PC-3 (cell line): ENCODE measurements at regions not wholly inside any gene's neighbourhood (a gene's known extent, or its start where the extent isn't known, plus 50 kb on each side); places are given as distances from the start of the nearest gene placed in this dataset.

Experiments
- ATAC-seq: fragments of 200-7000 bp; cut with Tn5 transposase; 2 replicates; pipeline ENCODE4 v1.9.1; 2020; ENCODE audit warnings: mild to moderate bottlenecking, moderate library complexity
- BruUV-seq: library from RNA; stranded (reverse); fragments of 400-500 nt; replicated peaks from 2 replicates; lab custom pipeline; 2021; lab: Mats Ljungman, UMichigan
- CTCF ChIA-PET: fragments of 300-600 bp; sonication (Branson Sonifier 250); formaldehyde crosslinking; loops from one replicate; lab custom pipeline; 2022; ENCODE audit warnings: antibody characterized with exemption; lab: Charles Lee
- POLR2A ChIA-PET: fragments of 300-600 bp; sonication (Branson Sonifier 250); formaldehyde crosslinking; loops from one replicate; lab custom pipeline; 2022; ENCODE audit warnings: antibody characterized with exemption; ENCODE audit not compliant: unreplicated experiment; lab: Charles Lee
- DNase-seq: peaks from one replicate; pipeline ENCODE4 v3.0.0-alpha.2; 2015
- H2AFZ ChIP-seq: fragments of 300-600 bp; sonication (generic); 2 replicates; pipeline ENCODE4 v1.6.0; 2016; ENCODE audit warnings: antibody characterized with exemption, low read length
- H3F3A ChIP-seq: fragments of 300-600 bp; sonication (generic); one replicate; pipeline ENCODE4 v1.6.0; 2017; ENCODE audit warnings: antibody characterized with exemption, low read length, control low read depth, mild to moderate bottlenecking; ENCODE audit not compliant: unreplicated experiment
- H3K27ac ChIP-seq: fragments of 300-600 bp; sonication (generic); 2 replicates; pipeline ENCODE4 v1.5.1; 2016; ENCODE audit warnings: mild to moderate bottlenecking, low read length
- H3K27me3 ChIP-seq: fragments of 300-600 bp; sonication (generic); 2 replicates; pipeline ENCODE4 v1.6.1; 2016; ENCODE audit warnings: low read length, mixed read lengths
- H3K36me3 ChIP-seq: fragments of 300-600 bp; sonication (generic); 2 replicates; pipeline ENCODE4 v1.6.1; 2016; ENCODE audit warnings: low read depth, mixed run types, low read length, mixed read lengths
- H3K4me1 ChIP-seq: fragments of 300-600 bp; sonication (generic); 2 replicates; pipeline ENCODE4 v1.5.1; 2016; ENCODE audit warnings: low read length; ENCODE audit not compliant: insufficient read depth
- H3K4me2 ChIP-seq: fragments of 300-600 bp; sonication (generic); 2 replicates; pipeline ENCODE4 v1.6.0; 2016; ENCODE audit warnings: low read length
- H3K4me3 ChIP-seq: fragments of 300-600 bp; sonication (generic); 2 replicates; pipeline ENCODE4 v1.5.1; 2016; ENCODE audit warnings: mild to moderate bottlenecking, low read length, mixed read lengths
- H3K79me2 ChIP-seq: fragments of 300-600 bp; sonication (generic); 2 replicates; pipeline ENCODE4 v1.6.1; 2017; ENCODE audit warnings: low read length, mixed read lengths
- H3K9ac ChIP-seq: fragments of 300-600 bp; sonication (generic); 2 replicates; pipeline ENCODE4 v1.6.0; 2016; ENCODE audit warnings: mild to moderate bottlenecking, low read length
- H3K9me2 ChIP-seq: fragments of 300-600 bp; sonication (generic); replicated peaks from 2 replicates; pipeline ENCODE4 v1.6.1; 2016; ENCODE audit warnings: mixed run types, low read length, mixed read lengths
- H3K9me3 ChIP-seq: fragments of 300-600 bp; sonication (generic); 2 replicates; pipeline ENCODE4 v1.6.1; 2016; ENCODE audit warnings: low read length, mixed read lengths
- H4K20me1 ChIP-seq: fragments of 300-600 bp; sonication (generic); 2 replicates; pipeline ENCODE4 v1.6.1; 2016; ENCODE audit warnings: low read length, mixed read lengths
- EZH2 ChIP-seq: fragments of 300-600 bp; sonication (generic); IDR thresholded peaks from one replicate; pipeline ENCODE4 v1.6.1; 2017; ENCODE audit warnings: antibody characterized with exemption, mild to moderate bottlenecking, low read length; ENCODE audit not compliant: unreplicated experiment
- EZH2phosphoT487 ChIP-seq: fragments of 300-600 bp; sonication (generic); IDR thresholded peaks from 2 replicates; pipeline ENCODE4 v1.6.1; 2018; ENCODE audit warnings: mild to moderate bottlenecking, antibody characterized with exemption, low read length, borderline replicate concordance
- intact Hi-C: fragments of 100-400 bp; cut with micrococcal nuclease; formaldehyde crosslinking; loops from 2 replicates; pipeline ENCODE4 v1.9.0; 2023
- TF ChIP-seq, protein P1 (sequence below): fragments of 300-600 bp; sonication (generic); conservative IDR thresholded peaks from 2 replicates; pipeline ENCODE4 v1.5.1; 2017; ENCODE audit warnings: antibody characterized with exemption, low read depth, mild to moderate bottlenecking, low read length

DNA sequence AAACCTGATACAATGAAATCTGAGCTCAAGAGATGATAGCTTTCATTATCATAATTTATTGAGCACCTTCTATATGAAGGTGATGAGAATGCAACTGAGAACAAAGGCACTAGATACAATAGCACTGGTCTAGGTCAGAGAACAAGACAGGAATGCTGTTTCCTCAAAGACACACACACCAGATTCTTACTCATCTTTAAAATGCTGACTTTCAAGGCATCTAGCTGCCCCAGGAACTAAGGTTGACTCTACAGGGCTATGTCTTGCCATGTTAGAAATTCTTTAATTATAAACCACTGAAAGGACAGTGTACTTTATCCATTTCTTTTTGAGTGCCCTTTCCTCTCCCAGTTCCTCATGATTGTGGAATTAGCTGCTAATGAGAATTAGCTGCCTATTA lies 195.4 kb upstream of the RMST start:
- H3K36me3 ChIP-seq, result no peaks in the 10 kb centered on the region
- peaks cover 4% of the 10 kb centered on the region; the same call in 1 of the 2 replicates for H3K27me3 ChIP-seq
- H2AFZ ChIP-seq, result no peak overlapping the region
- no peaks in the 10 kb centered on the region for H3F3A ChIP-seq
- no peak overlapping the region for H3K4me3 ChIP-seq
- ChIA-PET POLR2A (no interaction called here), CTCF (no interaction called here)
- BruUV-seq, result no TSS peak
- no peaks in the 10 kb centered on the region for H3K79me2 ChIP-seq
- H3K4me1 ChIP-seq, result no peaks in the 10 kb centered on the region
- no peak overlapping the region for H3K27ac ChIP-seq
- no peaks in the 10 kb centered on the region for H4K20me1 ChIP-seq
- ATAC-seq, result no peak
- H3K9me2 ChIP-seq, result no peaks in the 10 kb centered on the region
- no peak for TF ChIP-seq EZH2
- TF ChIP-seq EZH2phosphoT487, result no peak
- TF ChIP-seq, protein P1, sequence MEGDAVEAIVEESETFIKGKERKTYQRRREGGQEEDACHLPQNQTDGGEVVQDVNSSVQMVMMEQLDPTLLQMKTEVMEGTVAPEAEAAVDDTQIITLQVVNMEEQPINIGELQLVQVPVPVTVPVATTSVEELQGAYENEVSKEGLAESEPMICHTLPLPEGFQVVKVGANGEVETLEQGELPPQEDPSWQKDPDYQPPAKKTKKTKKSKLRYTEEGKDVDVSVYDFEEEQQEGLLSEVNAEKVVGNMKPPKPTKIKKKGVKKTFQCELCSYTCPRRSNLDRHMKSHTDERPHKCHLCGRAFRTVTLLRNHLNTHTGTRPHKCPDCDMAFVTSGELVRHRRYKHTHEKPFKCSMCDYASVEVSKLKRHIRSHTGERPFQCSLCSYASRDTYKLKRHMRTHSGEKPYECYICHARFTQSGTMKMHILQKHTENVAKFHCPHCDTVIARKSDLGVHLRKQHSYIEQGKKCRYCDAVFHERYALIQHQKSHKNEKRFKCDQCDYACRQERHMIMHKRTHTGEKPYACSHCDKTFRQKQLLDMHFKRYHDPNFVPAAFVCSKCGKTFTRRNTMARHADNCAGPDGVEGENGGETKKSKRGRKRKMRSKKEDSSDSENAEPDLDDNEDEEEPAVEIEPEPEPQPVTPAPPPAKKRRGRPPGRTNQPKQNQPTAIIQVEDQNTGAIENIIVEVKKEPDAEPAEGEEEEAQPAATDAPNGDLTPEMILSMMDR, result no peak
- no peak overlapping the region for H3K9ac ChIP-seq
- DNase-seq, result no peak
- no peaks in the 10 kb centered on the region for H3K9me3 ChIP-seq
- no peak overlapping the region for H3K4me2 ChIP-seq
- intact Hi-C loops, result no loop called here

DNA sequence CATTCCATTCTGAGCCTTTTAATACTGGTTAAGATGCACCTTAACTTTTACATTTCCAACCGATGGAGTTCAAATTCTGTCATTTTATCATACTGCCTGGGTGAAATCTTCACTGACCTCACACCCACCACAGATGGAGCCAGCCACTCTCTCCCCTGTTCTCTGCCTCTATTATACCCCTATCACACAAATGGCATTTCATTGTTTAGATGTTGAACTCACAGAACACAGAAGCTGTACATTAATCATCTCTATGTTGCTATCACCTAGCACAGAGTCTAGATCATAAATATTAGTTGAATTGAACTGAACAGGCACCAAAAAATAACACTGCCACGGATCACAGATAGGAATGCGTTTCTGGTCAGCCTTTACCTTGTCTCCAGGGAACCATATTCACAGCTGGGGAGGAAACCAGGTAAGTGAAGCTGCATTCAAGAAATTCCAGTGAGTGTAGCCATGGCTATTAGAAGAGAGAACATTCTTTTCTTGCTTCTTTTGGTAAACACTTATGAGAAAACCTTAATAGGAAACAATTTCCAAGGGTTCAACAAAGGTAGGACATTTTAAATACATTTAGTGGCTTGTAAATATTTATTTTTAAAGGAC lies 194.9 kb upstream of the RMST start:
- no peaks in the 10 kb centered on the region for H3K9me2 ChIP-seq
- H3F3A ChIP-seq, result no peaks in the 10 kb centered on the region
- no peaks in the 10 kb centered on the region for H3K9me3 ChIP-seq
- DNase-seq, result no peak
- no peaks in the 10 kb centered on the region for H4K20me1 ChIP-seq
- CTCF ChIA-PET, result no interaction called here
- no peak for ATAC-seq
- no peak overlapping the region for H3K27ac ChIP-seq
- no peak overlapping the region for H3K4me3 ChIP-seq
- H3K79me2 ChIP-seq, result no peaks in the 10 kb centered on the region
- BruUV-seq, result no TSS peak
- no peaks in the 10 kb centered on the region for H3K36me3 ChIP-seq
- intact Hi-C loops, result no loop called here
- peaks cover 4% of the 10 kb centered on the region; the same call in 1 of the 2 replicates for H3K27me3 ChIP-seq
- POLR2A ChIA-PET, result no interaction called here
- no peak overlapping the region for H2AFZ ChIP-seq
- no peak overlapping the region for H3K9ac ChIP-seq
- TF ChIP-seq EZH2, result no peak
- no peak for TF ChIP-seq EZH2phosphoT487
- TF ChIP-seq, protein P1, result no peak
- H3K4me1 ChIP-seq, result no peaks in the 10 kb centered on the region
- no peak overlapping the region for H3K4me2 ChIP-seq

DNA sequence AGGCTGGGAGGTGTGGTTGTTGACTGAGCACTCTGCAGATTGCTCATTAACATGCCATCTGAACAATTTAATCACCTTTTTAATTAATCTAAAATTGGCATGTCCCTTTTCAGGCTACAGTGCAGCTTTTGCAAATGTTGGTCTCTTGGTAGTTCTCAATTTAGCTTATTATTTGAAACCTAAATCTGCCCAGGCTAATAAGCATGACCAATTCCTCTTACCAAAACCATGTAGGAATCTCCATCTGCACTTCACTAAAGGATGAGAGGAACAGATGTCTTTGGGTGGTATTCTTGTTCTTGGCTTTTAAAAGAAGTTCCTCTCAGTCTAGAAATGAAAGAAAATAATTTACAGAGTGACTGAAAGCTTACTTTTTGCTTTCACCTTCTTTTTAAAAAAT lies 190.1 kb upstream of the RMST start:
- no peak overlapping the region for H3K4me3 ChIP-seq
- ATAC-seq, result no peak
- no peaks in the 10 kb centered on the region for H3F3A ChIP-seq
- H3K79me2 ChIP-seq, result no peaks in the 10 kb centered on the region
- H4K20me1 ChIP-seq, result no peaks in the 10 kb centered on the region
- H3K9ac ChIP-seq, result no peak overlapping the region
- no peaks in the 10 kb centered on the region for H3K9me2 ChIP-seq
- peaks cover 29% of the 10 kb centered on the region for H3K27me3 ChIP-seq
- H3K4me2 ChIP-seq, result no peak overlapping the region
- H3K36me3 ChIP-seq, result no peaks in the 10 kb centered on the region
- H3K9me3 ChIP-seq, result no peaks in the 10 kb centered on the region
- no peak for TF ChIP-seq EZH2
- TF ChIP-seq, protein P1, result no peak
- no peak for TF ChIP-seq EZH2phosphoT487
- H3K4me1 ChIP-seq, result no peaks in the 10 kb centered on the region
- BruUV-seq, result no TSS peak
- H3K27ac ChIP-seq, result no peak overlapping the region
- intact Hi-C loops, result no loop called here
- POLR2A ChIA-PET, result no interaction called here
- H2AFZ ChIP-seq, result no peak overlapping the region
- CTCF ChIA-PET, result no interaction called here
- no peak for DNase-seq
